ENCODE measurements at regions not wholly inside any gene's neighbourhood (a gene's known extent, or its start where the extent isn't known, plus 50 kb on each side); places are given as distances from the start of the nearest gene placed in this dataset.

DNA sequence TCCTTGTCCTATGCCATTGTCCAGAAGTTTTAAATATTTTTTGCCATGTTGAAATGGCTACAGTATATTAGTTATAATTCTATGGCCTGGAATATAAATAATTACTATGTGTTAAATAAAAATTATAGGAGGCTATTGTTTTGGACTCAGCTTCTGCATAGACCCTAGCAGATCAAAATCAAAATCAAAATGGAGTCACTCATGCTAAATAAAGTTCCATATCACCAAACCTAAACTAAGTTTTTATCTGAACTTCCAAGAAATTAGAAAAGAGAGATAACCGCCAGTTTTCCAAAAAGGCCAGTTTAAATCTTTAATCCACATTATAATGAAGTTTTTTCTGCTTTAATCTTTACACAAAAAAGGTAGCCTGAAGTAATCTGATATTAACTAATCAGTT lies 227.8 kb upstream of the P2RY1 start:
- H3K27ac Mint-ChIP-seq, result no peak overlapping the region
- no peak overlapping the region for H3K27ac ChIP-seq (ENCODE audit: low read depth)

DNA sequence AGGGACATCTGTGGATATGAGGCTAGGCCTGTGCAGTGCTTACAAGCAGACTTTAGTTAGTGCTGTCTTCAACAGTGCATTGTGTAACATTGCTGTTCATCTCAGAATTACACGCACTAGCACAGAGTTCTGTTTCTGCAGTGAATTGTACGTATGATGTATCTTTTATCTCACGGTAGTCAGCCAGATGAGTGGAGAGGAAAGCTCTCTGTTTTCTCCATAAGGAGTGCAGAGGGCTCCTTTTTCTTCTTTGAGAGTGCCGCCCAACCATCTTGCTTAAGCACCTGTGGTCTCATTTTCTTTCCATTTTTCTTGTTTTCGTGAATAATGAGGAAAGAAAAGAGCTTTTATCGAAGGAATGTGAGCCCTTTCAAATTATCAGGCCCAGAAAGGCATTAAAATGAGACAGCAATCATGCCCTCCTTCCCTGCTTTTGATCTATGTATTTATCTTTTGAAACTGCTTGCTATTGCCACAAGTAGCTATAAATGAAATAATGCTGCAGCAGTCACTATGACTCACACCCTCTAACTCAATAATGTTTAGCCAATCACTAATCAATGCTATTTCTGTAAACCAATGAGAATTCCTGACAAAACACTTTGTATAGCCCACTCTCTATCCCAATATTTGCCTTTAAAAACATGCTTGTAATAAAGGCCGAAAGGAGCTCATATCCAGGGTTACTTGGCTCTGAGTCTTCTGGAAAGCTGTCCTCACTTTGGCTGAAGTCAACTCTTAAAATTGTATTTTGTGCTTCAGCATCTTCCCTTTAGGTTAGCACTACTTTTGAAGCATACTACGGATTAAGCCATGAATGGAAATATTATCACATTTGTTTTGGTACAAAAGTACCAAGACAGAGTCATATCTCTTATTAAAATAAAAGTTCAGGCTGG lies 226.0 kb upstream of the P2RY1 start:
- peaks cover 40% of the 10 kb centered on the region for H3K4me1 Mint-ChIP-seq
- DNase-seq (ENCODE audit: low spot score) (peak; percentile 9), ATAC-seq (no peak)
- H3K4me2 ChIP-seq, result peak overlapping the region; percentile 60
- no peak overlapping the region for H3K4me3 Mint-ChIP-seq
- H3K27ac ChIP-seq (ENCODE audit: low read depth), result peak overlapping the region; percentile 90
- H3K36me3 Mint-ChIP-seq (ENCODE audit: low read depth), result peaks cover 12% of the 10 kb centered on the region; the same call in 2 of the 3 replicates
- peaks cover 34% of the 10 kb centered on the region for H3K4me1 ChIP-seq (ENCODE audit: insufficient read depth)
- H3F3A ChIP-seq (replicated peaks; ENCODE audit: low read depth), result no peaks in the 10 kb centered on the region; the same call in 1 of the 2 replicates
- peaks cover 10% of the 10 kb centered on the region; the same call in 2 of the 3 replicates for H3K9me3 Mint-ChIP-seq
- peaks cover 25% of the 10 kb centered on the region for H3K9me2 ChIP-seq (ENCODE audit: insufficient read depth)
- no peak overlapping the region for H2AFZ ChIP-seq
- no peaks in the 10 kb centered on the region for H3K79me2 ChIP-seq (replicated peaks; ENCODE audit: insufficient read depth)
- no peaks in the 10 kb centered on the region for H4K20me1 ChIP-seq (replicated peaks; ENCODE audit: insufficient read depth)
- H3K27me3 Mint-ChIP-seq (ENCODE audit: insufficient read depth, low read depth, poor library complexity), result no peaks in the 10 kb centered on the region
- H3K4me3 ChIP-seq, result no peak overlapping the region
- H3K27ac Mint-ChIP-seq, result peak overlapping the region; percentile 78
- 0 out of 2 replicates have a peak, but pooled peaks cover 2% of the 10 kb centered on the region for H3K36me3 ChIP-seq (ENCODE audit: insufficient read depth)
- H3K27me3 ChIP-seq (ENCODE audit: insufficient read depth), result no peaks in the 10 kb centered on the region
- TF ChIP-seq, protein P1, sequence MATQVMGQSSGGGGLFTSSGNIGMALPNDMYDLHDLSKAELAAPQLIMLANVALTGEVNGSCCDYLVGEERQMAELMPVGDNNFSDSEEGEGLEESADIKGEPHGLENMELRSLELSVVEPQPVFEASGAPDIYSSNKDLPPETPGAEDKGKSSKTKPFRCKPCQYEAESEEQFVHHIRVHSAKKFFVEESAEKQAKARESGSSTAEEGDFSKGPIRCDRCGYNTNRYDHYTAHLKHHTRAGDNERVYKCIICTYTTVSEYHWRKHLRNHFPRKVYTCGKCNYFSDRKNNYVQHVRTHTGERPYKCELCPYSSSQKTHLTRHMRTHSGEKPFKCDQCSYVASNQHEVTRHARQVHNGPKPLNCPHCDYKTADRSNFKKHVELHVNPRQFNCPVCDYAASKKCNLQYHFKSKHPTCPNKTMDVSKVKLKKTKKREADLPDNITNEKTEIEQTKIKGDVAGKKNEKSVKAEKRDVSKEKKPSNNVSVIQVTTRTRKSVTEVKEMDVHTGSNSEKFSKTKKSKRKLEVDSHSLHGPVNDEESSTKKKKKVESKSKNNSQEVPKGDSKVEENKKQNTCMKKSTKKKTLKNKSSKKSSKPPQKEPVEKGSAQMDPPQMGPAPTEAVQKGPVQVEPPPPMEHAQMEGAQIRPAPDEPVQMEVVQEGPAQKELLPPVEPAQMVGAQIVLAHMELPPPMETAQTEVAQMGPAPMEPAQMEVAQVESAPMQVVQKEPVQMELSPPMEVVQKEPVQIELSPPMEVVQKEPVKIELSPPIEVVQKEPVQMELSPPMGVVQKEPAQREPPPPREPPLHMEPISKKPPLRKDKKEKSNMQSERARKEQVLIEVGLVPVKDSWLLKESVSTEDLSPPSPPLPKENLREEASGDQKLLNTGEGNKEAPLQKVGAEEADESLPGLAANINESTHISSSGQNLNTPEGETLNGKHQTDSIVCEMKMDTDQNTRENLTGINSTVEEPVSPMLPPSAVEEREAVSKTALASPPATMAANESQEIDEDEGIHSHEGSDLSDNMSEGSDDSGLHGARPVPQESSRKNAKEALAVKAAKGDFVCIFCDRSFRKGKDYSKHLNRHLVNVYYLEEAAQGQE (IDR thresholded peaks at IDR 0.05; ENCODE audit: unreplicated experiment), result no peak

More for the DNA sequence above, 227.8 kb upstream of the P2RY1 start:
- H3K9me3 Mint-ChIP-seq, result peaks cover 11% of the 10 kb centered on the region; the same call in 2 of the 3 replicates
- H3K27me3 Mint-ChIP-seq (ENCODE audit: insufficient read depth, low read depth, poor library complexity), result no peaks in the 10 kb centered on the region
- H4K20me1 ChIP-seq (replicated peaks; ENCODE audit: insufficient read depth), result no peaks in the 10 kb centered on the region
- peaks cover 34% of the 10 kb centered on the region for H3K4me1 ChIP-seq (ENCODE audit: insufficient read depth)
- no peak overlapping the region for H3K4me2 ChIP-seq
- no peaks in the 10 kb centered on the region; the same call in 1 of the 2 replicates for H3F3A ChIP-seq (replicated peaks; ENCODE audit: low read depth)
- no peak overlapping the region for H2AFZ ChIP-seq
- H3K4me1 Mint-ChIP-seq, result peaks cover 44% of the 10 kb centered on the region
- no peak for DNase-seq (ENCODE audit: low spot score)
- H3K36me3 Mint-ChIP-seq (ENCODE audit: low read depth), result peaks cover 12% of the 10 kb centered on the region; the same call in 2 of the 3 replicates
- 0 out of 2 replicates have a peak, but pooled peaks cover 2% of the 10 kb centered on the region for H3K36me3 ChIP-seq (ENCODE audit: insufficient read depth)
- no peak for ATAC-seq
- TF ChIP-seq ZNF114 (CRISPR knock-in tag; IDR thresholded peaks at IDR 0.05), result no peak
- TF ChIP-seq, protein P1 (IDR thresholded peaks at IDR 0.05; ENCODE audit: unreplicated experiment), result no peak
- TF ChIP-seq EZH2 (IDR thresholded peaks at IDR 0.05; ENCODE audit: low read depth, unreplicated experiment), result no peak
- no peak for TF ChIP-seq ZNF331 (CRISPR knock-in tag; IDR thresholded peaks at IDR 0.05; ENCODE audit: low read depth)
- TF ChIP-seq JUNB (IDR thresholded peaks at IDR 0.05; ENCODE audit: unreplicated experiment), result no peak
- TF ChIP-seq, protein P2, sequence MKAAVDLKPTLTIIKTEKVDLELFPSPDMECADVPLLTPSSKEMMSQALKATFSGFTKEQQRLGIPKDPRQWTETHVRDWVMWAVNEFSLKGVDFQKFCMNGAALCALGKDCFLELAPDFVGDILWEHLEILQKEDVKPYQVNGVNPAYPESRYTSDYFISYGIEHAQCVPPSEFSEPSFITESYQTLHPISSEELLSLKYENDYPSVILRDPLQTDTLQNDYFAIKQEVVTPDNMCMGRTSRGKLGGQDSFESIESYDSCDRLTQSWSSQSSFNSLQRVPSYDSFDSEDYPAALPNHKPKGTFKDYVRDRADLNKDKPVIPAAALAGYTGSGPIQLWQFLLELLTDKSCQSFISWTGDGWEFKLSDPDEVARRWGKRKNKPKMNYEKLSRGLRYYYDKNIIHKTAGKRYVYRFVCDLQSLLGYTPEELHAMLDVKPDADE (IDR thresholded peaks at IDR 0.05), result no peak
- no peak for TF ChIP-seq CREB1 (CRISPR knock-in tag; IDR thresholded peaks at IDR 0.05; ENCODE audit: low read depth)
- no peaks in the 10 kb centered on the region for H3K79me2 ChIP-seq (replicated peaks; ENCODE audit: insufficient read depth)
- no peak overlapping the region for H3K4me3 ChIP-seq
- H3K27me3 ChIP-seq (ENCODE audit: insufficient read depth), result no peaks in the 10 kb centered on the region
- no peak overlapping the region for H3K4me3 Mint-ChIP-seq
- peaks cover 18% of the 10 kb centered on the region for H3K9me2 ChIP-seq (ENCODE audit: insufficient read depth)
